Ishikawa (cell line): ENCODE measurements at regions not wholly inside any gene's neighbourhood (a gene's known extent, or its start where the extent isn't known, plus 50 kb on each side); places are given as distances from the start of the nearest gene placed in this dataset.

ENCODE experiments used
- EP300 ChIP-seq: IDR thresholded peaks from 2 replicates; pipeline ENCODE4 v1.6.1; 2012; ENCODE audit warnings: borderline replicate concordance
- NFIC ChIP-seq: IDR thresholded peaks from 2 replicates; pipeline ENCODE4 v1.6.1; 2012
- RAD21 ChIP-seq: IDR thresholded peaks from 2 replicates; pipeline ENCODE4 v1.6.1; 2012; ENCODE audit warnings: low read depth
- ZBTB7A ChIP-seq: IDR thresholded peaks from 2 replicates; pipeline ENCODE4 v1.6.1; 2012; ENCODE audit warnings: low read depth

DNA sequence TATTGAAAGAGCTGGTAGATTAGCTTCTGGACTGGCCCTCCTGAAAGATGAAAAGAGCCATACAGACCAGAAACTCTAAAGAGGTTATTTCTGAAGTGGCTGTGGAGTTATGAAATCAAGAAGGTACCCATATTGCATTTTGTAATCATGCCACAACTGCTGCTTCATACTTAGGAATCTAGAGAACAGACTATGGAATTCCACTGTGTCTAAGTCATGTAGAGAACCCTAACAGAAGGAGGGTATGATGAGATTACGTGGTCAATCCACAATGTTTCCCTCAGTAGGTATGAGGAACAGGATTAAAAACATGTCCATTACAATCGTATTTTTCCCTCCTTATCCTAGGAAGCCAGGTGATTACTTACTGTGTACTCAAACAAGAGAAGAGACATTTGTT, 708.8 kb downstream of the RERGL start:
- TF ChIP-seq EP300, result no peak
- no peak for TF ChIP-seq NFIC
- TF ChIP-seq ZBTB7A, result no peak
- TF ChIP-seq RAD21, result no peak
